ENCODE measurements at regions not wholly inside any gene's neighbourhood (a gene's known extent, or its start where the extent isn't known, plus 50 kb on each side); places are given as distances from the start of the nearest gene placed in this dataset.
"Not testable (repeated sequence)": the region's sequence is repeated elsewhere in the genome, so short reads cannot be mapped to it uniquely, and the experiment has no call there.

DNA sequence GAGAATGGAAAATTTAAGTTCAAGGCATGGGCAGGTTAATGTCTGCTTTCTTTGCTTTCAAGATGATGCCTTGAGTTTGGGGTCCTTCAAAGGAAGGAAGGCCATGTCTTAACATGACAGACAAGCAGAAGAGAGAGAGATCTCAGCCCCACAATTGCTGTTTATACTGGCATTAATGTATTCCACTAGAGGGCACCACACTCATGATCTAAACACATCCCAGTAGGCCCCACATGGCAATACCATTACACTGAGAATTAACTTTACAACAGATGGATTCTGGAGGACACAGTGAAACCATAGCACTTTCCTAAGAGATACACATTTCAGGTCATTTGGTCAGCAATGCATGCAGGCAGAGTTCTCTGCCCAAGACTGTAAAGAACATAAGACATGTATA, 1460.3 kb downstream of the RPIA start:
- H3K27ac ChIP-seq; H3K27me3 ChIP-seq (replicated peaks in 1 of 7); H3K4me3 ChIP-seq; H3K36me3 ChIP-seq; H3K9me3 ChIP-seq; H3K4me1 ChIP-seq; intact Hi-C loops (cut with DNase I; ENCODE audit: low total_unique reads); DNase-seq: not testable (repeated sequence)
- TF ChIP-seq, protein P1, sequence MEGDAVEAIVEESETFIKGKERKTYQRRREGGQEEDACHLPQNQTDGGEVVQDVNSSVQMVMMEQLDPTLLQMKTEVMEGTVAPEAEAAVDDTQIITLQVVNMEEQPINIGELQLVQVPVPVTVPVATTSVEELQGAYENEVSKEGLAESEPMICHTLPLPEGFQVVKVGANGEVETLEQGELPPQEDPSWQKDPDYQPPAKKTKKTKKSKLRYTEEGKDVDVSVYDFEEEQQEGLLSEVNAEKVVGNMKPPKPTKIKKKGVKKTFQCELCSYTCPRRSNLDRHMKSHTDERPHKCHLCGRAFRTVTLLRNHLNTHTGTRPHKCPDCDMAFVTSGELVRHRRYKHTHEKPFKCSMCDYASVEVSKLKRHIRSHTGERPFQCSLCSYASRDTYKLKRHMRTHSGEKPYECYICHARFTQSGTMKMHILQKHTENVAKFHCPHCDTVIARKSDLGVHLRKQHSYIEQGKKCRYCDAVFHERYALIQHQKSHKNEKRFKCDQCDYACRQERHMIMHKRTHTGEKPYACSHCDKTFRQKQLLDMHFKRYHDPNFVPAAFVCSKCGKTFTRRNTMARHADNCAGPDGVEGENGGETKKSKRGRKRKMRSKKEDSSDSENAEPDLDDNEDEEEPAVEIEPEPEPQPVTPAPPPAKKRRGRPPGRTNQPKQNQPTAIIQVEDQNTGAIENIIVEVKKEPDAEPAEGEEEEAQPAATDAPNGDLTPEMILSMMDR (IDR thresholded peaks at IDR 0.05 in 8 of 11, conservative IDR thresholded peaks at IDR 0.05 in 3 of 11): peak in 1 of 11 experiments; percentile 35

DNA sequence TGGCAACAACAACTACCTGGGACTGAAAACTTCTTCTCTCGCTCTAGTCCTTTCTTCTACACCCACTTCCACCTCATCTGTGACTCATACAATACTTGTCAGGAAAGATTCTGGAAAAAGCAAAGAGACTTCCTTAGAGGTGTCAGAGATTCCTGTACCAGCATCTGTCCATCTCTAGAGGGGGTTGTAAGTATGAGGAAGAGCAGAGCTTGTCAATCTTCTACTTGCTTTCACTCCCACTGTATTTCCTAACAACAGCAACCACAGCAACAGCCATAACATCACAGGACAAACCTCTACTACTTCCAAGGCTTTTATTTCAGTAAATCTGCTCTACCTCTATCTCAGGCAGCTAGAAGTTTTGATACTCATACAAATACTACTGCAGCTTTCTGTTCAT, 1479.5 kb downstream of the RPIA start:
- H3K27ac ChIP-seq; H3K4me3 ChIP-seq; H3K9me3 ChIP-seq; H3K4me1 ChIP-seq; H3K27me3 ChIP-seq (replicated peaks in 1 of 7); DNase-seq; intact Hi-C loops (cut with DNase I; ENCODE audit: low total_unique reads); H3K36me3 ChIP-seq: not testable (repeated sequence)
- 79 to 90% (median 83%) methylated on average over 1 of the region's 1 CpG for WGBS, 5 donors

DNA sequence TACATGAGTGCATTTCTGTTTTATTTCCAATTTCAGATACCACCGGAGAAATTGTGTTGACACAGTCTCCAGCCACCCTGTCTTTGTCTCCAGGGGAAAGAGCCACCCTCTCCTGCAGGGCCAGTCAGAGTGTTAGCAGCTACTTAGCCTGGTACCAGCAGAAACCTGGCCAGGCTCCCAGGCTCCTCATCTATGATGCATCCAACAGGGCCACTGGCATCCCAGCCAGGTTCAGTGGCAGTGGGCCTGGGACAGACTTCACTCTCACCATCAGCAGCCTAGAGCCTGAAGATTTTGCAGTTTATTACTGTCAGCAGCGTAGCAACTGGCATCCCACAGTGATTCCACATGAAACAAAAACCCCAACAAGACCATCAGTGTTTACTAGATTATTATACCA, 1481.6 kb downstream of the RPIA start:
- intact Hi-C loops (cut with DNase I; ENCODE audit: low total_unique reads); H3K4me1 ChIP-seq; H3K9me3 ChIP-seq; H3K36me3 ChIP-seq; DNase-seq; H3K4me3 ChIP-seq; H3K27me3 ChIP-seq (replicated peaks in 1 of 7); H3K27ac ChIP-seq: not testable (repeated sequence)
- WGBS, 5 donors: 67 to 79% (median 74%) methylated on average over 2 of the region's 2 CpGs

DNA sequence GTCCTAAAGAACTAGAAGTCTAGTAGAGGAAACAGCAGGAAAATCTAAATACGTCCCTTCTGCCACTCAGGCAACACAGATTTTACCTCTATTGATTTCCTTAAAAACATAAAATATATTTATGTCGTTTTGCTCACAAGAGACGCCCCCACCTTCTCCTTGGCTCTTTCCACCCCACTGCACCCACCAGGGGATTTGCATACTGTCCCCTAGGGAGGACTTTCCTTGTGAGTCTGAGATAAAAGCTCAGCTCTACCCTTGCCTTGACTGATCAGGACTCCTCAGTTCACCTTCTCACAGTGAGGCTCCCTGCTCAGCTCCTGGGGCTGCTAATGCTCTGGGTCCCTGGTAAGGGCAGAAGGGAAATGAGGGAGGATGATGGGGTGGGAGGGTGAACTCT, 1488.1 kb downstream of the RPIA start:
- H3K4me1 ChIP-seq; DNase-seq; H3K36me3 ChIP-seq; H3K27me3 ChIP-seq (replicated peaks in 1 of 7); intact Hi-C loops (cut with DNase I; ENCODE audit: low total_unique reads); H3K27ac ChIP-seq; H3K9me3 ChIP-seq; H3K4me3 ChIP-seq: not testable (repeated sequence)
- 7 to 59% (median 38%) methylated on average over 2 to 3 of the region's 3 CpGs for WGBS, 5 donors

GRCh38 chr2:90207454-90208058, 1516.1 kb downstream of the RPIA start:
- TF ChIP-seq POLR2A (IDR thresholded peaks at IDR 0.05): no peak
- TF ChIP-seq, protein P1 (IDR thresholded peaks at IDR 0.05 in 8 of 11, conservative IDR thresholded peaks at IDR 0.05 in 3 of 11): peak in 7 of 11 experiments; percentile 15 to 42 (median 22)
- H3K4me1 ChIP-seq: no peaks in the 10 kb centered on the region
- H3K4me3 ChIP-seq: no peak overlapping the region
- no peaks in the 10 kb centered on the region for H3K27me3 ChIP-seq (replicated peaks in 1 of 7)
- intact Hi-C loops (cut with DNase I; ENCODE audit: low total_unique reads): no loop called here
- no peaks in the 10 kb centered on the region for H3K36me3 ChIP-seq
- H3K27ac ChIP-seq: no peak overlapping the region
- no peak for DNase-seq
- H3K9me3 ChIP-seq: no peaks in the 10 kb centered on the region
- WGBS, 5 donors: 10 to 35% (median 22%) methylated on average over 1 of the region's 1 CpG

- WGBS, 5 donors: 82 to 93% (median 83%) methylated on average over 5 of the region's 5 CpGs
- no peak for DNase-seq
- no peak for TF ChIP-seq POLR2AphosphoS5 (IDR thresholded peaks at IDR 0.05)
- TF ChIP-seq POLR2A (IDR thresholded peaks at IDR 0.05): no peak
- TF ChIP-seq, protein P1 (IDR thresholded peaks at IDR 0.05 in 8 of 11, conservative IDR thresholded peaks at IDR 0.05 in 3 of 11): no peak
- no peak overlapping the region for H3K27ac ChIP-seq
- intact Hi-C loops (cut with DNase I; ENCODE audit: low total_unique reads): no loop called here
- H3K9me3 ChIP-seq: no peaks in the 10 kb centered on the region
- H3K27me3 ChIP-seq (replicated peaks in 1 of 7): no peaks in the 10 kb centered on the region
- no peaks in the 10 kb centered on the region for H3K36me3 ChIP-seq
- no peaks in the 10 kb centered on the region for H3K4me1 ChIP-seq
- H3K4me3 ChIP-seq: no peak overlapping the region
Observed at GRCh38 chr2:90209009-90209408, 1517.5 kb downstream of the RPIA start.
